ENCODE measurements at regions not wholly inside any gene's neighbourhood (a gene's known extent, or its start where the extent isn't known, plus 50 kb on each side); places are given as distances from the start of the nearest gene placed in this dataset.

DNA sequence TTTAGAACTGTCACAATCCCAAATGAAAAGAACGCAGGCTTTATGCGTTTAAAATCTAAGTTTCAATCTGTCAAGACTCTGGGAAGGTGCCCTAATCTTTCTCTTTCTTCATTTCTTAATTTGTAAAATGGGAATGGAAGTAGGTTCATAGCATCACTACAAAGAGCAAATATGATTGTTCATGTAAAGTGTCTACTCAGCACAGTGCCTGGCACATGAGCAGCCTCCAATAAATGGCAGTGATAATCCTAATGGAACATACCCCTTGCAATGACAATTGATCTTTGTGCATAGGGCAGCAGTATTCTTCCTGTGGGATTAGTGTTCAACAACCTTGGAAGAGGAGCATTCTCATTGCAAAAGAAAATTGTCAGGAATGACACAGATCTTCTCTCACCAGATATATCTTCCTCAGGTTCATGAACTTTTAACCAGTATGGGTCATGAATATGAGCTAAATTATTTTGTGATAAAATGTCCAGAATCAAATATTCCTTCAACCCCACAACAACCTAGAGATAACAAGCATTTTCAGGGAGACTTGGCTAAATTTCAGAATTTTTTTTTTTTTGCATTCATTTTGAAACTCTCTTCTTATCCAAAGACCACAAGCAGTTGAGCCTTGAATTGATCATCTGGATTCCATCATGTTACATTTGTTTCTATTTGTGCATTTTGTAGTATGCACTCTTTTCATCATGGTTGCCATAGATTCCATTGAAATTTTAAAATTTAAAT, 149.1 kb downstream of the TBX18 start:
- H3K36me3 ChIP-seq (ENCODE audit: insufficient read depth, low read length), result no peaks in the 10 kb centered on the region
- H4K20me1 ChIP-seq (ENCODE audit: insufficient read depth, low read length), result no peaks in the 10 kb centered on the region
- H3K4me3 ChIP-seq (ENCODE audit: insufficient read depth, low read length), result no peak overlapping the region
- H2AFZ ChIP-seq (ENCODE audit: low read length), result no peak overlapping the region
- H3K4me1 ChIP-seq (ENCODE audit: insufficient read depth, low read length), result peaks cover 17% of the 10 kb centered on the region
- H3K79me2 ChIP-seq (ENCODE audit: insufficient read depth, low read length), result no peaks in the 10 kb centered on the region
- H3K27ac ChIP-seq (ENCODE audit: low read depth, low read length), result no peak overlapping the region
- no peak overlapping the region for H3K4me2 ChIP-seq (ENCODE audit: insufficient read depth, low read length)
- H3K27me3 ChIP-seq (ENCODE audit: insufficient read depth, low read length), result no peaks in the 10 kb centered on the region
- TF ChIP-seq, protein P1, sequence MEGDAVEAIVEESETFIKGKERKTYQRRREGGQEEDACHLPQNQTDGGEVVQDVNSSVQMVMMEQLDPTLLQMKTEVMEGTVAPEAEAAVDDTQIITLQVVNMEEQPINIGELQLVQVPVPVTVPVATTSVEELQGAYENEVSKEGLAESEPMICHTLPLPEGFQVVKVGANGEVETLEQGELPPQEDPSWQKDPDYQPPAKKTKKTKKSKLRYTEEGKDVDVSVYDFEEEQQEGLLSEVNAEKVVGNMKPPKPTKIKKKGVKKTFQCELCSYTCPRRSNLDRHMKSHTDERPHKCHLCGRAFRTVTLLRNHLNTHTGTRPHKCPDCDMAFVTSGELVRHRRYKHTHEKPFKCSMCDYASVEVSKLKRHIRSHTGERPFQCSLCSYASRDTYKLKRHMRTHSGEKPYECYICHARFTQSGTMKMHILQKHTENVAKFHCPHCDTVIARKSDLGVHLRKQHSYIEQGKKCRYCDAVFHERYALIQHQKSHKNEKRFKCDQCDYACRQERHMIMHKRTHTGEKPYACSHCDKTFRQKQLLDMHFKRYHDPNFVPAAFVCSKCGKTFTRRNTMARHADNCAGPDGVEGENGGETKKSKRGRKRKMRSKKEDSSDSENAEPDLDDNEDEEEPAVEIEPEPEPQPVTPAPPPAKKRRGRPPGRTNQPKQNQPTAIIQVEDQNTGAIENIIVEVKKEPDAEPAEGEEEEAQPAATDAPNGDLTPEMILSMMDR (IDR thresholded peaks at IDR 0.05; ENCODE audit: extremely low read depth, low read depth, low read length), result no peak
- no peak for DNase-seq (ENCODE audit: insufficient read length, low spot score, missing footprints)
- H3K9me3 ChIP-seq (ENCODE audit: low read depth, low read length), result no peaks in the 10 kb centered on the region

- no peak overlapping the region for H3K27ac ChIP-seq (ENCODE audit: low read depth, low read length)
- no peak overlapping the region for H3K4me3 ChIP-seq (ENCODE audit: insufficient read depth, low read length)
- no peaks in the 10 kb centered on the region for H3K36me3 ChIP-seq (ENCODE audit: insufficient read depth, low read length)
- H3K27me3 ChIP-seq (ENCODE audit: insufficient read depth, low read length), result no peaks in the 10 kb centered on the region
- no peak overlapping the region for H3K4me2 ChIP-seq (ENCODE audit: insufficient read depth, low read length)
- no peaks in the 10 kb centered on the region for H4K20me1 ChIP-seq (ENCODE audit: insufficient read depth, low read length)
- peak overlapping the region; percentile 68 for H2AFZ ChIP-seq (ENCODE audit: low read length)
- H3K4me1 ChIP-seq (ENCODE audit: insufficient read depth, low read length), result peaks cover 16% of the 10 kb centered on the region
- H3K79me2 ChIP-seq (ENCODE audit: insufficient read depth, low read length), result no peaks in the 10 kb centered on the region
- DNase-seq (ENCODE audit: insufficient read length, low spot score, missing footprints), result no peak
- no peaks in the 10 kb centered on the region for H3K9me3 ChIP-seq (ENCODE audit: low read depth, low read length)
- TF ChIP-seq, protein P1 (IDR thresholded peaks at IDR 0.05; ENCODE audit: extremely low read depth, low read depth, low read length), result no peak
These were observed 157.5 kb downstream of the TBX18 start for GRCh38 chr6:84606860-84607259.

- Histone ChIP-seq H2AFZ (ENCODE audit: low read length) (no peak overlapping the region), H3K9me3 (ENCODE audit: low read depth, low read length) (no peaks in the 10 kb centered on the region), H3K79me2 (ENCODE audit: insufficient read depth, low read length) (no peaks in the 10 kb centered on the region), H3K27me3 (ENCODE audit: insufficient read depth, low read length) (no peaks in the 10 kb centered on the region), H3K4me1 (ENCODE audit: insufficient read depth, low read length) (peaks cover 16% of the 10 kb centered on the region), H3K4me2 (ENCODE audit: insufficient read depth, low read length) (peak overlapping the region; percentile 4), H3K36me3 (ENCODE audit: insufficient read depth, low read length) (no peaks in the 10 kb centered on the region), H4K20me1 (ENCODE audit: insufficient read depth, low read length) (no peaks in the 10 kb centered on the region), H3K27ac (ENCODE audit: low read depth, low read length) (no peak overlapping the region), H3K4me3 (ENCODE audit: insufficient read depth, low read length) (no peak overlapping the region)
- TF ChIP-seq, protein P1 (IDR thresholded peaks at IDR 0.05; ENCODE audit: extremely low read depth, low read depth, low read length), result no peak
- no peak for DNase-seq (ENCODE audit: insufficient read length, low spot score, missing footprints)
These were observed 159.1 kb downstream of the TBX18 start for GRCh38 chr6:84605298-84605697.

- H3K4me1 ChIP-seq (ENCODE audit: insufficient read depth, low read length), result peaks cover 15% of the 10 kb centered on the region
- H4K20me1 ChIP-seq (ENCODE audit: insufficient read depth, low read length), result no peaks in the 10 kb centered on the region
- no peaks in the 10 kb centered on the region for H3K27me3 ChIP-seq (ENCODE audit: insufficient read depth, low read length)
- DNase-seq (ENCODE audit: insufficient read length, low spot score, missing footprints), result no peak
- TF ChIP-seq, protein P1 (IDR thresholded peaks at IDR 0.05; ENCODE audit: extremely low read depth, low read depth, low read length), result no peak
- no peak overlapping the region for H3K27ac ChIP-seq (ENCODE audit: low read depth, low read length)
- no peak overlapping the region for H3K4me3 ChIP-seq (ENCODE audit: insufficient read depth, low read length)
- H2AFZ ChIP-seq (ENCODE audit: low read length), result peak overlapping the region; percentile 7
- no peaks in the 10 kb centered on the region for H3K36me3 ChIP-seq (ENCODE audit: insufficient read depth, low read length)
- no peaks in the 10 kb centered on the region for H3K79me2 ChIP-seq (ENCODE audit: insufficient read depth, low read length)
- H3K4me2 ChIP-seq (ENCODE audit: insufficient read depth, low read length), result no peak overlapping the region
- no peaks in the 10 kb centered on the region for H3K9me3 ChIP-seq (ENCODE audit: low read depth, low read length)
These were observed 163.0 kb downstream of the TBX18 start for GRCh38 chr6:84601366-84601765.
